ENCODE measurements at regions not wholly inside any gene's neighbourhood (a gene's known extent, or its start where the extent isn't known, plus 50 kb on each side); places are given as distances from the start of the nearest gene placed in this dataset.

DNA sequence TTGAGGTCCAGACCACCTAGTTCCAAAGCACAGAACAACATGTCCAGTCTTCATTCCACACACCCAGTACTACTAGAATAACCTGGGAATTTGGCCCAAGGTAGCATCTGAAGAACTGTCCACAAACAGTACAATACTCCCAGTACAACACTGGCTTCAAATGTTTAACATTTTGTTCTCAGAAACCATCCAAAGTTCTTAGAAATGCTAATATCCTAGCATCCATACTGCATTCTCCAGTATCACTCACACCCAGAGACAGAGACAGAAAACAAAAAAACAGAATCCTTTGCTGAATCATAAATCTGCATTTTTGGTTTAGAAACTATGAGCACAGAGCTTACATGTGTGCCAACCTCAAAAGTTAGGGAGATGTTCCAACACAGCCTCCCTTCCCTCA is 490.8 kb downstream of the FOXO1 start:
- no peak overlapping the region for H3K27ac Mint-ChIP-seq
- H3K9me3 ChIP-seq (ENCODE audit: low read length) = no peaks in the 10 kb centered on the region
- H3K4me3 ChIP-seq (ENCODE audit: low read length) = no peak overlapping the region
- ChIA-PET POLR2A (no interaction called here), CTCF (interaction anchor here (1.6 to 1.7 kb wide), 2 partner anchors 28 to 78 kb away, joined by 3 read pairs; no protein-coding TSS in a partner anchor)
- H3K27me3 Mint-ChIP-seq = no peaks in the 10 kb centered on the region
- H3K27me3 ChIP-seq (ENCODE audit: insufficient read depth, low read length, poor library complexity, severe bottlenecking) = no peaks in the 10 kb centered on the region
- peaks cover 12% of the 10 kb centered on the region for H3K4me1 ChIP-seq (ENCODE audit: insufficient read depth, low read length)
- H3K9me3 Mint-ChIP-seq = no peaks in the 10 kb centered on the region
- no peaks in the 10 kb centered on the region for H3K36me3 Mint-ChIP-seq
- DNase-seq = no peak
- no peaks in the 10 kb centered on the region for H3K36me3 ChIP-seq (ENCODE audit: insufficient read depth, low read length)
- peaks cover 6 to 15% (median 13%) of the 10 kb centered on the region in 3 donors for H3K4me1 Mint-ChIP-seq
- no peak overlapping the region for H3K4me3 Mint-ChIP-seq
- no peak overlapping the region for H3K27ac ChIP-seq (ENCODE audit: low read depth, low read length)

DNA sequence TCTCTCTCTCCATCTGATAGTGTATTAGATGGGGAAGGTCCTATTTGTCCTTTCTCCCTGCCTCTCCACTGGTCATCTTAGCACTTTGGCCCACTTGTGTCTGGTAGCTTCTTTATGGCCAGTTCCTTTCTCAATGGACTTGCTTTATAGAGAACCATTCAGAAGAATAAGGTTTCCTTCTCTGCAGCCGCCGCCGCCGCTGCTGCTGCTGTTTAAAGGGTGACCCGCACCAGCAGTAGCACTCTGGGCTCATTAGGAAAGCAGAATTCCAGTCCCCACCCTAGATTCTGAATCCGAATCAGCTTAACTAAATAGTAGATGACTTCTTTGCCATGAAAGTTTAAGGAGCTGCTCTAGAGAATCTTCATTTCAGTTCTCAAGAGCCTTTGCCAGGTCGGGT is 490.2 kb downstream of the FOXO1 start:
- Histone ChIP-seq H3K27ac (ENCODE audit: low read depth, low read length) (no peak overlapping the region), H3K9me3 (ENCODE audit: low read length) (no peaks in the 10 kb centered on the region), H3K27me3 (ENCODE audit: insufficient read depth, low read length, poor library complexity, severe bottlenecking) (no peaks in the 10 kb centered on the region), H3K4me3 (ENCODE audit: low read length) (no peak overlapping the region), H3K4me1 (ENCODE audit: insufficient read depth, low read length) (peaks cover 12% of the 10 kb centered on the region), H3K36me3 (ENCODE audit: insufficient read depth, low read length) (no peaks in the 10 kb centered on the region)
- ChIA-PET POLR2A (no interaction called here), CTCF (interaction anchor here (1.6 to 1.7 kb wide), 2 partner anchors 29 to 79 kb away, joined by 3 read pairs; no protein-coding TSS in a partner anchor)
- DNase-seq = no peak
- Mint-ChIP-seq H3K27ac (no peak overlapping the region), H3K4me1 (peaks cover 6 to 15% (median 13%) of the 10 kb centered on the region in 3 donors), H3K36me3 (no peaks in the 10 kb centered on the region), H3K4me3 (no peak overlapping the region), H3K27me3 (no peaks in the 10 kb centered on the region), H3K9me3 (no peaks in the 10 kb centered on the region)

DNA sequence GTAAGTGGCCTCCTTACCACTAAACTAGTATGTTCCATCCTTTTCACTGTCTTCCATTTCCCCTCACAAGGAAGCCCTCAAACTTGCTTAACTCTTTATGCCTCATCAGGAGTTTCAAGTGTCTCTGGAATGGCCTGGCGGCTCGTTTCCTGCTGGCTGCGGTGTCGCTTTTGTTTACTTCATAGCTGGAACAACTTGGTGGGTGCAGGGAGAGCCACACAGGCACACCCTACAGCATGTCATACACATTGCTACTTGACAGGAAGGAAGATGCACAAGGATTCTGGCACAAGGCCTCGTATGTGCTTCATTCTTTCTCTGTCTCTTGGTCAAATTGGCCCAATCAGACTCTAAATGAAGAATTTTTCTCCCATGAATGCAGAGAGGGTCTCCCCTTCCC is 488.3 kb downstream of the FOXO1 start:
- Histone ChIP-seq H3K27me3 (ENCODE audit: insufficient read depth, low read length, poor library complexity, severe bottlenecking) (no peaks in the 10 kb centered on the region), H3K9me3 (ENCODE audit: low read length) (no peaks in the 10 kb centered on the region), H3K4me3 (ENCODE audit: low read length) (no peak overlapping the region), H3K27ac (ENCODE audit: low read depth, low read length) (no peak overlapping the region), H3K36me3 (ENCODE audit: insufficient read depth, low read length) (no peaks in the 10 kb centered on the region), H3K4me1 (ENCODE audit: insufficient read depth, low read length) (peaks cover 12% of the 10 kb centered on the region)
- DNase-seq = no peak
- ChIA-PET POLR2A (interaction anchor here (0.7 kb wide), 1 partner anchor 9 kb away, joined by 3 read pairs; no protein-coding TSS in a partner anchor), CTCF (no interaction called here)
- H3K4me1 Mint-ChIP-seq = peaks cover 6 to 22% (median 13%) of the 10 kb centered on the region in 3 donors
- no peak overlapping the region for H3K27ac Mint-ChIP-seq
- no peaks in the 10 kb centered on the region for H3K9me3 Mint-ChIP-seq
- H3K36me3 Mint-ChIP-seq = no peaks in the 10 kb centered on the region
- H3K27me3 Mint-ChIP-seq = no peaks in the 10 kb centered on the region
- H3K4me3 Mint-ChIP-seq = no peak overlapping the region

DNA sequence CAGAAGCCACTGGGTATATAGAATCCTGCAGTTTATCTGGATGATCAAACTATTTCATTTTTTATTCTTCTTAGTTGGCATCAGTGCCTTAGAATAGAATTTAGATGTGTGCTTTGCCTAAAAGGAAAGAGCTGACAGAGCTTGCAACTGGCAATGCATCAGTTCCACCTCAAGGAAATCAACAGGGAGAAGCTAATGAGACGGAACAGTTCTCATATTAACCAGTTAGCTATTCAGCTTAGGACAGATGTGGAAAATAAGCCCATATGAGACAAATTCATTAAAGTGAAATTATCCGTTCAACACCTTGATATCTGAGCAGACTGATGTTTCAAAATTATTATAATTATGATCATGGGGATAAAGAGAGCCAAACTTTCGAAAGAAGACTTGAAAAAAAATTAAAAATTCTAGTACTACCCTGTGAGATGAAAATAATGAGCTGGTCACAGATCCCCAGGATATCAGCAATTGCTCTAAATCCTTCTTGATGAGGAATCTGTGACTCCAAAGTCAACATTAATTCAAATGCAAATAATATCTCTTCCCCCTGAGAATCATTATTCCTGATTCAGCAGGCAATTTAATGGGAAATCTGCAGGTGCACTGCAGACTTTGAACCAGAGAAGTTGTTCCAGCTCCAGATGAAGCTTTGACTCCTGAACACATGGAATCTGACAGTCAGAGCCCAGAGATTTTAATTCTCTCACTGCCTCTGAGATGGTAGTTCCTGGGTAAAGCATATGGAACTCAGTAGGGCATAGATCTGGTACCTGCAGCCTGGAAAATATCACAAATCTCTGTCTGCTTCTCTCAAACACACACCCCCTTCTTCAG is 486.8 kb downstream of the FOXO1 start:
- peaks cover 14 to 33% (median 22%) of the 10 kb centered on the region in 3 donors for H3K4me1 Mint-ChIP-seq
- H3K36me3 Mint-ChIP-seq = peaks cover 0 to 4% (median 4%) of the 10 kb centered on the region in 3 donors
- Histone ChIP-seq H3K4me3 (ENCODE audit: low read length) (no peak overlapping the region), H3K4me1 (ENCODE audit: insufficient read depth, low read length) (peaks cover 21% of the 10 kb centered on the region), H3K36me3 (ENCODE audit: insufficient read depth, low read length) (no peaks in the 10 kb centered on the region), H3K27ac (ENCODE audit: low read depth, low read length) (no peak overlapping the region), H3K27me3 (ENCODE audit: insufficient read depth, low read length, poor library complexity, severe bottlenecking) (no peaks in the 10 kb centered on the region), H3K9me3 (ENCODE audit: low read length) (no peaks in the 10 kb centered on the region)
- ChIA-PET POLR2A (no interaction called here), CTCF (no interaction called here)
- no peak overlapping the region for H3K4me3 Mint-ChIP-seq
- H3K9me3 Mint-ChIP-seq = no peaks in the 10 kb centered on the region
- H3K27me3 Mint-ChIP-seq = peaks cover 0 to 1% of the 10 kb centered on the region in 2 donors
- DNase-seq = no peak
- peak overlapping the region in 1 of 8 donors; percentile 43 for H3K27ac Mint-ChIP-seq

DNA sequence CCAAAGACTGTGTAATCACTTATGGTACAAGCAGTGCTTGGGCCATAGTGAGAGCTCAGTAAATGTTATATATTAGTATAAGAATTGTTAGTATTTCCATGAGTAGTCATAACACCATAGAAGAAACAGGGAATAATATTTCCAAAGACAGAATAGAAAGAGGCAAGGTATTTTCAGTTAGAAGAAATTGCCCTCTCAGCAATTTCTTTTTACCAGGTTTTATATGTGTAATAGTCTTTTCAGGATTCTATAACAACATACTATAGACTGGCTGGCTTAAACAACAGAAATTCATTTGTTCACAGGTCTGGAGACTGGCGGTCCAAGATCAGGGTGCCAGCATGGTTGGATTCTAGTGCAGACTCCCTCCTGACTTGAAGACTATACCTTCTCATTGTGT is 485.7 kb downstream of the FOXO1 start:
- ChIA-PET POLR2A (no interaction called here), CTCF (no interaction called here)
- H3K4me3 ChIP-seq (ENCODE audit: low read length) = no peak overlapping the region
- H3K36me3 ChIP-seq (ENCODE audit: insufficient read depth, low read length) = no peaks in the 10 kb centered on the region
- H3K27ac ChIP-seq (ENCODE audit: low read depth, low read length) = no peak overlapping the region
- Mint-ChIP-seq H3K27ac (no peak overlapping the region), H3K4me3 (no peak overlapping the region), H3K4me1 (peaks cover 21 to 44% (median 31%) of the 10 kb centered on the region in 3 donors), H3K27me3 (peaks cover 0 to 1% of the 10 kb centered on the region in 2 donors), H3K9me3 (no peaks in the 10 kb centered on the region), H3K36me3 (peaks cover 0 to 4% (median 4%) of the 10 kb centered on the region in 3 donors)
- H3K9me3 ChIP-seq (ENCODE audit: low read length) = no peaks in the 10 kb centered on the region
- H3K4me1 ChIP-seq (ENCODE audit: insufficient read depth, low read length) = peaks cover 32% of the 10 kb centered on the region
- DNase-seq = no peak
- no peaks in the 10 kb centered on the region for H3K27me3 ChIP-seq (ENCODE audit: insufficient read depth, low read length, poor library complexity, severe bottlenecking)

DNA sequence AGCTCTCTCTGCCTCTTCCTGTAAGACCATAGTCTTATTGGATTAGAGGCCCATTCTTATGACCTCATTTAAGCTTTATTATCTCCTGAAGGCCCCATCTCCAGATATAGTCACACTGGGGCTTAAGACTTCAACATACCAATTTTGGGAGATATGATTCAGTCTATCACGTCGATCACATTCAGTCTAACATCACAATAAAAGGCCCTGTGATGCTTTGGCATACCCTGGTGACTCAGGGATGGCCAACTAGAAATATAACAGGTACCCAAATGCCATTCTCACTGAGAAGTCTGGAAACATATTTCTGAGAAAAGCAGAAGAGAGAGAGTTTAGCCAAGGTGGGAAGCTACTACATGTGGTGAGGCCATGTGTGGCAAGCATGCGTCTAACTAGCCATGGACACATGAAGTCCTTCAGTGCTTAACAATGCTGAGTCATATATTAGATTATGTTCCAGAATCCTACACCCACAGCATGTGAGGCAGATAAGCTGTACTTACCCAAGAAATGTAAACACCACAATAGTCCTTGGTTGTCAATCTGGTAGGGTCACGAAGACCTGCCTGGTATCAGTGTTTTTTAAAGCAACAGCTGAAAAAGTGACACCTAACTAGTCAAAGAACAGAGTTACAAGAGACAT is 485.1 kb downstream of the FOXO1 start:
- Mint-ChIP-seq H3K9me3 (no peaks in the 10 kb centered on the region), H3K27me3 (peaks cover 0 to 1% of the 10 kb centered on the region in 2 donors), H3K4me3 (no peak overlapping the region), H3K36me3 (peaks cover 0 to 4% (median 4%) of the 10 kb centered on the region in 3 donors), H3K4me1 (peaks cover 26 to 50% (median 36%) of the 10 kb centered on the region in 3 donors), H3K27ac (no peak overlapping the region)
- Histone ChIP-seq H3K4me3 (ENCODE audit: low read length) (no peak overlapping the region), H3K36me3 (ENCODE audit: insufficient read depth, low read length) (no peaks in the 10 kb centered on the region), H3K9me3 (ENCODE audit: low read length) (no peaks in the 10 kb centered on the region), H3K27me3 (ENCODE audit: insufficient read depth, low read length, poor library complexity, severe bottlenecking) (no peaks in the 10 kb centered on the region), H3K27ac (ENCODE audit: low read depth, low read length) (no peak overlapping the region), H3K4me1 (ENCODE audit: insufficient read depth, low read length) (peaks cover 37% of the 10 kb centered on the region)
- ChIA-PET CTCF (interaction anchor here (0.9 kb wide), 1 partner anchor 102 kb away, joined by 3 read pairs; no protein-coding TSS in a partner anchor), POLR2A (no interaction called here)
- no peak for DNase-seq

DNA sequence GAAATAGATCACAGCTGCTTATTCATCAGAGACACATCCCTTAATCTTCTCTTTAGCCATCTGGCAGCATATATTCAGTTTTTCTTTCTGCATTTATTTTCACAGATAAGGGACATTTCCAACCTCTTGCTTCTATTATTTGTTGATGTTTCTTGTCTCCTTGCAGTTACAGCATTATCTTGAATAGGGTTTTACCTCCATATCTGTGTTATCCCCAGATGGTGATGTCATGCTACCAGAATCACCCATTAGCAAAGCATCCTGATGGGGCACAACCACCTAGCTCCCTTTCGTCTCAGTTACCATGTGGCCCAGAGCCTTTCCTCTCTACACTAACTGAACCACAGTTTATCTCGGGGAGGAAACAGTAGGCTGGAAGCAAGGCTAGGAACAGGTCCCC is 483.9 kb downstream of the FOXO1 start:
- no peak overlapping the region for H3K27ac ChIP-seq (ENCODE audit: low read depth, low read length)
- peaks cover 47% of the 10 kb centered on the region for H3K4me1 ChIP-seq (ENCODE audit: insufficient read depth, low read length)
- Mint-ChIP-seq H3K27ac (no peak overlapping the region), H3K36me3 (peaks cover 0 to 4% (median 4%) of the 10 kb centered on the region in 3 donors), H3K4me3 (no peak overlapping the region), H3K27me3 (peaks cover 0 to 1% of the 10 kb centered on the region in 2 donors), H3K4me1 (peaks cover 38 to 62% (median 48%) of the 10 kb centered on the region in 3 donors), H3K9me3 (no peaks in the 10 kb centered on the region)
- ChIA-PET CTCF (no interaction called here), POLR2A (no interaction called here)
- DNase-seq = no peak
- no peaks in the 10 kb centered on the region for H3K9me3 ChIP-seq (ENCODE audit: low read length)
- no peaks in the 10 kb centered on the region for H3K36me3 ChIP-seq (ENCODE audit: insufficient read depth, low read length)
- no peak overlapping the region for H3K4me3 ChIP-seq (ENCODE audit: low read length)
- H3K27me3 ChIP-seq (ENCODE audit: insufficient read depth, low read length, poor library complexity, severe bottlenecking) = no peaks in the 10 kb centered on the region

DNA sequence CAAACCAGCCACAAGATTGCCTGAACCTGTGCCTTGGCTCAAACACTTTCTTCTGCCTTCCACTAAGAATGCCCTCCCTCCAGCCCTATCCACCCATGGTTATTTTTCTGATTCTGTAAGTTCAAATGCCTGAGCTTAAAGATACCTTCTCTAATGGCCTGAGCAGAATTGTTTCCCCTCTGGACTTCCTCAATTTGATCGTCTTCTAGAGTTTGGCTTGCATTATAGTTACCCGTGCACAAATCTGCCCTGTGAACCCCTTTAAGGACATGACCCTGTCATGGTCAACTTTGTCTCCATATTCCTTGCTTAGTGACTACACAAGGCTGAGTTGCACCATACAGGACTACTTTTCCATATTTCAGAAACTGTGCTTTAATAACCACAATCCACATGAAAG is 481.0 kb downstream of the FOXO1 start:
- H3K27me3 Mint-ChIP-seq = peaks cover 0 to 1% of the 10 kb centered on the region in 2 donors
- Histone ChIP-seq H3K27me3 (ENCODE audit: insufficient read depth, low read length, poor library complexity, severe bottlenecking) (no peaks in the 10 kb centered on the region), H3K9me3 (ENCODE audit: low read length) (no peaks in the 10 kb centered on the region), H3K4me3 (ENCODE audit: low read length) (no peak overlapping the region), H3K36me3 (ENCODE audit: insufficient read depth, low read length) (no peaks in the 10 kb centered on the region), H3K4me1 (ENCODE audit: insufficient read depth, low read length) (peaks cover 64% of the 10 kb centered on the region), H3K27ac (ENCODE audit: low read depth, low read length) (no peak overlapping the region)
- no peaks in the 10 kb centered on the region for H3K9me3 Mint-ChIP-seq
- H3K36me3 Mint-ChIP-seq = peaks cover 0 to 4% (median 4%) of the 10 kb centered on the region in 3 donors
- no peak for DNase-seq
- peak overlapping the region in 2 of 8 donors; percentile 17 to 37 for H3K27ac Mint-ChIP-seq
- peaks cover 61 to 75% (median 64%) of the 10 kb centered on the region in 3 donors for H3K4me1 Mint-ChIP-seq
- POLR2A ChIA-PET = no interaction called here
- CTCF ChIA-PET = interaction anchor here (1.5 to 2.0 kb wide), 2 partner anchors 17 to 116 kb away, joined by 4 to 5 read pairs; no protein-coding TSS in a partner anchor
- no peak overlapping the region for H3K4me3 Mint-ChIP-seq

All from CD8-positive, alpha-beta memory T cell (primary cell).